ENCODE measurements at regions not wholly inside any gene's neighbourhood (a gene's known extent, or its start where the extent isn't known, plus 50 kb on each side); places are given as distances from the start of the nearest gene placed in this dataset.

DNA sequence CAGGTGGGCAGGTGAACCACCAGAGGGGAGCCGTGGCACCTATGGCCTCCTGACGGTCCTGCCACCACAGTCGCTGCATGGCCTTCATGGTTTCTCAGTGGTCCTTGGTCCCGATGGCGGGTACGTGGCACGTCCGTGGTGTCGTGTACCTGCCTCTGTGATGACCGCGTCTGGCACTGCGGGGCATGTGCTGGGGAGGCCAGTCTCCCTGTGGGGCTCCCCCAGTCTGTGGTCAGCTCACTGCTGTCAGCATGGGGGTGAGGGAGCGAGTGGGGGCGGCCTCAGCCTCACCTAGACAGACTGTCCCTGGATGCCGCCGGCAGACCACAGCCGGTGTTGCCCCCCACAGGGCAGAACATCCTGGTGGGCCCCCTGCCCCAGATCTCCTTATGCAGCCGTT lies 267.2 kb downstream of the SEC23A start:
- Histone ChIP-seq H3K36me3 (ENCODE audit: control insufficient read depth, insufficient read depth, low read length) (no peaks in the 10 kb centered on the region), H3K4me3 (ENCODE audit: low read depth, low read length) (no peak overlapping the region), H3K27me3 (ENCODE audit: control insufficient read depth, insufficient read depth, low read length) (no peaks in the 10 kb centered on the region)
- TF ChIP-seq, protein P1, sequence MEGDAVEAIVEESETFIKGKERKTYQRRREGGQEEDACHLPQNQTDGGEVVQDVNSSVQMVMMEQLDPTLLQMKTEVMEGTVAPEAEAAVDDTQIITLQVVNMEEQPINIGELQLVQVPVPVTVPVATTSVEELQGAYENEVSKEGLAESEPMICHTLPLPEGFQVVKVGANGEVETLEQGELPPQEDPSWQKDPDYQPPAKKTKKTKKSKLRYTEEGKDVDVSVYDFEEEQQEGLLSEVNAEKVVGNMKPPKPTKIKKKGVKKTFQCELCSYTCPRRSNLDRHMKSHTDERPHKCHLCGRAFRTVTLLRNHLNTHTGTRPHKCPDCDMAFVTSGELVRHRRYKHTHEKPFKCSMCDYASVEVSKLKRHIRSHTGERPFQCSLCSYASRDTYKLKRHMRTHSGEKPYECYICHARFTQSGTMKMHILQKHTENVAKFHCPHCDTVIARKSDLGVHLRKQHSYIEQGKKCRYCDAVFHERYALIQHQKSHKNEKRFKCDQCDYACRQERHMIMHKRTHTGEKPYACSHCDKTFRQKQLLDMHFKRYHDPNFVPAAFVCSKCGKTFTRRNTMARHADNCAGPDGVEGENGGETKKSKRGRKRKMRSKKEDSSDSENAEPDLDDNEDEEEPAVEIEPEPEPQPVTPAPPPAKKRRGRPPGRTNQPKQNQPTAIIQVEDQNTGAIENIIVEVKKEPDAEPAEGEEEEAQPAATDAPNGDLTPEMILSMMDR (IDR thresholded peaks at IDR 0.05; ENCODE audit: insufficient read depth, low read length, poor library complexity, severe bottlenecking): no peak
- DNase-seq (ENCODE audit: low read depth): no peak

DNA sequence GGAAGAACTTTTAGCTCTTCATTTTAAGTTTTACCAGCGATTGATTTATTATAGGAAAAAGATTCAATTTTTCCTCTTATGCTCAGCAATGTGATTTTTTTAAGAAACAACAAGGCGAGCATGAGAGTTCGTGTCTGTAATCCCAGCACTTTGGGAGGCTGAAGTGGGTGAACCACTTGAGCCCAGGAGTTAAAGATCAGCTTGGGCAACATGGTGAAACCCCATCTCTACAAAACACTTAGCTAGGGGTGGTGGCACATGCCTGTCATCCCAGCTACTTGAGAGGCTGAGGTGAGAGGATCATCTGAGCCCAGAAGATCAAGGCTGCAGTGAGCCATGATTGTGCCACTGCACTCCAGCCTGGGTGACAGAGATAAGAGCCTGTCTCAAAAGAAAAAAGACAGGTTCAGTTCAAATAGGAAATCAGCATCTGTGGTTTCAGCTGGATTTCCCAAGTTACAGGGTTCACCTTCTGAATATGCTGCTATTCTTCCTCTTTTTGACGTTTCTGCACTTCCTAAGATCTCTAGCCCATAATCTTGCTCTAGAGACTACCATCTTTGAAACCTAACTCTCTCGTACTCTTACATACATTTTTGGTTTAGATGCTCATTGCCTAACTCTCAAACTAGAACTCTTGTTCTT lies 274.7 kb downstream of the SEC23A start:
- TF ChIP-seq, protein P1 (IDR thresholded peaks at IDR 0.05; ENCODE audit: insufficient read depth, low read length, poor library complexity, severe bottlenecking): no peak
- DNase-seq (ENCODE audit: low read depth): no peak
- Histone ChIP-seq H3K4me3 (ENCODE audit: low read depth, low read length) (no peak overlapping the region), H3K36me3 (ENCODE audit: control insufficient read depth, insufficient read depth, low read length) (no peaks in the 10 kb centered on the region), H3K27me3 (ENCODE audit: control insufficient read depth, insufficient read depth, low read length) (no peaks in the 10 kb centered on the region)

DNA sequence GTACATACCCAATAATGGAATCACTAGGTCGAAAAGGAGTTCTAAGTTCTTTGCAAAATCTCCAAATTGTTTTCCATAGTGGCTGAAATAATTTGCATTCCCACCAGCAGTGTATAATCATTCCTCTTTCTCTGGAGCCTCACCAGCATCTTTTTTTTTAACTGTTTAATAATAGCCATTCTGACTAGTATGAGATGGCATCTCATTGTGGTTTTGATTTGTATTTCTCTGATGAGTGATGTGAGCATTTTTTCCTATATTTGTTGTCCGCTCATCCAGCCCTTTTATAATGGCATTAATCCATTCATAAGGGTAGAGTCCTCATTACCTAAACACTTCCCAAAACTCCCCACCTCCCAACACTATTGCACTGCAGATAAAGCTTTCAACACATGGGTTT lies 278.3 kb downstream of the SEC23A start:
- Histone ChIP-seq H3K36me3 (ENCODE audit: control insufficient read depth, insufficient read depth, low read length) (no peaks in the 10 kb centered on the region), H3K4me3 (ENCODE audit: low read depth, low read length) (no peak overlapping the region), H3K27me3 (ENCODE audit: control insufficient read depth, insufficient read depth, low read length) (no peaks in the 10 kb centered on the region)
- DNase-seq (ENCODE audit: low read depth): no peak
- TF ChIP-seq, protein P1 (IDR thresholded peaks at IDR 0.05; ENCODE audit: insufficient read depth, low read length, poor library complexity, severe bottlenecking): no peak

DNA sequence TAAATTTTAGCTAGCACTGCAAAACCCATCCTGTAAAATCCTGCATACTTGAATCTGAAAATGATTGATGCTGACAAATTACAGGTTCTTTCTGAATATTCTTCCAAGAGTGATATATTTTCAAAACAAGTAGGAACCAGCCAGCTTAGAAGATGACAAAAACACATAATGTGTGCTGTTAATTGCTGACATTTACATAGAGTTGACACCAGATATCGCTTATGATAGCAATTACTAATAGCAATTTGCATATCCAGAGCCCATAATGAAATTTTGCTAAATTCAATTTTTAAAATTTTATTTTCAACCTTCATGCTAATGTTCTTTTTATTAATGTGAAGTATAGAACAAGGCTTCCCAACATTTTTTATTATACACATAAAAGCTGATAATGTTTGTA lies 284.5 kb downstream of the SEC23A start:
- Histone ChIP-seq H3K27me3 (ENCODE audit: control insufficient read depth, insufficient read depth, low read length) (no peaks in the 10 kb centered on the region), H3K4me3 (ENCODE audit: low read depth, low read length) (no peak overlapping the region), H3K36me3 (ENCODE audit: control insufficient read depth, insufficient read depth, low read length) (no peaks in the 10 kb centered on the region)
- no peak for DNase-seq (ENCODE audit: low read depth)
- TF ChIP-seq, protein P1 (IDR thresholded peaks at IDR 0.05; ENCODE audit: insufficient read depth, low read length, poor library complexity, severe bottlenecking): no peak

DNA sequence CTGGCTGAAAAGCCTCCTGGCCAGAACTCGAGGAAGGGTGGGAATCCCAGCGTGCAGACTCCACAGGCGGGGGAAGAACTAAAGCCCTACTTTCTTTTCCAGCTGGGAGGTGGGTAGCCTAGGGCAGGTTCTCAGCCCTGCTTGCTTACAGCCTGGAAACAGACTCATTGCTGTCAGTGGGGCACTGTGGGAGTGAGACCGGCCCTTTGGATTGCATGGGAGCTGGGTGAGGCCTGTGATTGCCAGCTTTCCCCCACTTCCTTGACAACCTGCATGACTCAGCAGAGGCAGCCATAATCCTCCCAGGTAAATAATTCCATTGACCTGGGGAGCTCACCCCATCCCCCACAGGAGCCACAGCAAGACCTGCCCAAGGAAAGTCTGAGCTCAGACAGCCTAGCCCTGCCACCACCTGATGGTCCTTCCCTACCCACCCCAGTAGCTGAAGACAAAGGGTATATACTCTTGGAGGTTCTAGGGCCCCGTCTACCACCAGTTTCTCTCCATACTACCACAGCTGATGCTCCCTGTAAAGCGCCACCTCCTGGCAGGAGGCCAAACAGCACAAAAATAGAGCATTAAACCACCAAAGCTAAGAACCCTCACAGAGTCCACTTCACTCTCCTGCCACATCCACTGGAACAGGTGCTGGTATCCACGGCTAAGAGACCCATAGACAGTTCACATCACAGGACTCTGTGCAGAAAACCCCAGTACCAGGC lies 294.1 kb downstream of the SEC23A start:
- DNase-seq (ENCODE audit: low read depth): no peak
- Histone ChIP-seq H3K27me3 (ENCODE audit: control insufficient read depth, insufficient read depth, low read length) (no peaks in the 10 kb centered on the region), H3K36me3 (ENCODE audit: control insufficient read depth, insufficient read depth, low read length) (no peaks in the 10 kb centered on the region), H3K4me3 (ENCODE audit: low read depth, low read length) (no peak overlapping the region)
- TF ChIP-seq, protein P1 (IDR thresholded peaks at IDR 0.05; ENCODE audit: insufficient read depth, low read length, poor library complexity, severe bottlenecking): peak; percentile 7

Measured in kidney epithelial cell (primary cell).